Stimulated activated naive CD8-positive, alpha-beta T cell treated with anti-CD3 and anti-CD28 coated beads, Interleukin-15, Interleukin-2, amounts not matched to agents 100 ng/mL and 50 ng/mL, for 24 hours (primary cell): ENCODE measurements at regions not wholly inside any gene's neighbourhood (a gene's known extent, or its start where the extent isn't known, plus 50 kb on each side); places are given as distances from the start of the nearest gene placed in this dataset.
"Not testable (repeated sequence)": the region's sequence is repeated elsewhere in the genome, so short reads cannot be mapped to it uniquely, and the experiment has no call there.

ENCODE experiments used
- H3K27ac Mint-ChIP-seq: one replicate; pipeline ENCODE4 v1.8.0; 2021; ENCODE audit warnings: mild to moderate bottlenecking, mixed read lengths
- H3K27me3 Mint-ChIP-seq: one replicate; pipeline ENCODE4 v1.8.0; 2021; ENCODE audit warnings: mixed read lengths
- H3K36me3 Mint-ChIP-seq: one replicate; pipeline ENCODE4 v1.8.0; 2021; ENCODE audit warnings: low read depth, mixed read lengths
- H3K4me1 Mint-ChIP-seq: one replicate; pipeline ENCODE4 v1.8.0; 2021; ENCODE audit warnings: low read depth, mixed read lengths
- H3K4me3 Mint-ChIP-seq: one replicate; pipeline ENCODE4 v1.8.0; 2021; ENCODE audit warnings: mild to moderate bottlenecking, mixed read lengths
- H3K9me3 Mint-ChIP-seq: one replicate; pipeline ENCODE4 v1.8.0; 2021; ENCODE audit warnings: mixed read lengths

- Mint-ChIP-seq H3K27me3 (no peaks in the 10 kb centered on the region), H3K4me1 (no peaks in the 10 kb centered on the region)
Observed at GRCh38 chr19:28372576-28373247, 840.2 kb downstream of the UQCRFS1 start.

GRCh38 chr19:28367146-28367545 lies 845.8 kb downstream of the UQCRFS1 start:
- Mint-ChIP-seq H3K9me3 (peaks cover 12% of the 10 kb centered on the region), H3K27me3 (no peaks in the 10 kb centered on the region), H3K4me3 (no peak overlapping the region), H3K27ac (no peak overlapping the region), H3K36me3 (no peaks in the 10 kb centered on the region), H3K4me1 (no peaks in the 10 kb centered on the region)

More at GRCh38 chr19:28372576-28373247, 840.2 kb downstream of the UQCRFS1 start:
- Mint-ChIP-seq H3K9me3 (peaks cover 3% of the 10 kb centered on the region), H3K4me3 (no peak overlapping the region), H3K36me3 (no peaks in the 10 kb centered on the region), H3K27ac (no peak overlapping the region)

- H3K36me3 Mint-ChIP-seq = no peaks in the 10 kb centered on the region
- no peak overlapping the region for H3K4me3 Mint-ChIP-seq
Observed at GRCh38 chr19:28363254-28363653, 849.7 kb downstream of the UQCRFS1 start.

GRCh38 chr19:28359431-28360414 lies 853.2 kb downstream of the UQCRFS1 start:
- Mint-ChIP-seq H3K4me3 (no peak overlapping the region), H3K36me3 (no peaks in the 10 kb centered on the region), H3K4me1 (no peaks in the 10 kb centered on the region), H3K27ac (no peak overlapping the region), H3K9me3 (peaks cover 15% of the 10 kb centered on the region), H3K27me3 (no peaks in the 10 kb centered on the region)

More at GRCh38 chr19:28363254-28363653, 849.7 kb downstream of the UQCRFS1 start:
- Mint-ChIP-seq H3K9me3 (peaks cover 8% of the 10 kb centered on the region), H3K27ac (no peak overlapping the region), H3K4me1 (no peaks in the 10 kb centered on the region), H3K27me3 (no peaks in the 10 kb centered on the region)

- H3K27ac Mint-ChIP-seq = no peak overlapping the region
- no peak overlapping the region for H3K4me3 Mint-ChIP-seq
- no peaks in the 10 kb centered on the region for H3K36me3 Mint-ChIP-seq
- H3K27me3 Mint-ChIP-seq = no peaks in the 10 kb centered on the region
- H3K9me3 Mint-ChIP-seq = peaks cover 14% of the 10 kb centered on the region
- H3K4me1 Mint-ChIP-seq = no peaks in the 10 kb centered on the region
Observed at GRCh38 chr19:28358633-28359032, 854.3 kb downstream of the UQCRFS1 start.

- Mint-ChIP-seq H3K36me3 (no peaks in the 10 kb centered on the region), H3K4me1 (no peaks in the 10 kb centered on the region), H3K4me3 (no peak overlapping the region), H3K27ac (no peak overlapping the region), H3K27me3 (no peaks in the 10 kb centered on the region), H3K9me3 (peaks cover 18% of the 10 kb centered on the region)
Observed at GRCh38 chr19:28351761-28352160, 861.2 kb downstream of the UQCRFS1 start.

GRCh38 chr19:28351321-28351720 lies 861.6 kb downstream of the UQCRFS1 start:
- H3K9me3 Mint-ChIP-seq = peaks cover 18% of the 10 kb centered on the region
- H3K4me3 Mint-ChIP-seq, H3K36me3 Mint-ChIP-seq, H3K27me3 Mint-ChIP-seq, H3K27ac Mint-ChIP-seq, H3K4me1 Mint-ChIP-seq: not testable (repeated sequence)

GRCh38 chr19:28350673-28351072 lies 862.3 kb downstream of the UQCRFS1 start:
- Mint-ChIP-seq H3K4me1 (no peaks in the 10 kb centered on the region), H3K27ac (no peak overlapping the region), H3K36me3 (no peaks in the 10 kb centered on the region), H3K4me3 (no peak overlapping the region), H3K27me3 (no peaks in the 10 kb centered on the region), H3K9me3 (peaks cover 18% of the 10 kb centered on the region)

- no peaks in the 10 kb centered on the region for H3K27me3 Mint-ChIP-seq
Observed at GRCh38 chr19:28350037-28350436, 862.9 kb downstream of the UQCRFS1 start.

GRCh38 chr19:28349604-28350003 lies 863.3 kb downstream of the UQCRFS1 start:
- no peak overlapping the region for H3K27ac Mint-ChIP-seq
- H3K9me3 Mint-ChIP-seq = peaks cover 18% of the 10 kb centered on the region
- H3K4me3 Mint-ChIP-seq = no peak overlapping the region
- H3K27me3 Mint-ChIP-seq = no peaks in the 10 kb centered on the region
- no peaks in the 10 kb centered on the region for H3K4me1 Mint-ChIP-seq
- H3K36me3 Mint-ChIP-seq = no peaks in the 10 kb centered on the region

More at GRCh38 chr19:28350037-28350436, 862.9 kb downstream of the UQCRFS1 start:
- Mint-ChIP-seq H3K9me3 (peaks cover 18% of the 10 kb centered on the region), H3K4me3 (no peak overlapping the region), H3K36me3 (no peaks in the 10 kb centered on the region), H3K4me1 (no peaks in the 10 kb centered on the region), H3K27ac (no peak overlapping the region)

GRCh38 chr19:28345811-28346210 lies 867.1 kb downstream of the UQCRFS1 start:
- Mint-ChIP-seq H3K27ac (no peak overlapping the region), H3K27me3 (no peaks in the 10 kb centered on the region), H3K9me3 (peaks cover 7% of the 10 kb centered on the region), H3K36me3 (no peaks in the 10 kb centered on the region), H3K4me1 (no peaks in the 10 kb centered on the region), H3K4me3 (no peak overlapping the region)

- H3K36me3 Mint-ChIP-seq = no peaks in the 10 kb centered on the region
- H3K4me3 Mint-ChIP-seq = no peak overlapping the region
- peaks cover 19% of the 10 kb centered on the region for H3K9me3 Mint-ChIP-seq
- H3K4me1 Mint-ChIP-seq = no peaks in the 10 kb centered on the region
- H3K27me3 Mint-ChIP-seq = no peaks in the 10 kb centered on the region
- H3K27ac Mint-ChIP-seq = no peak overlapping the region
Observed at GRCh38 chr19:28341810-28342350, 871.1 kb downstream of the UQCRFS1 start.

- Mint-ChIP-seq H3K27me3 (no peaks in the 10 kb centered on the region), H3K4me1 (no peaks in the 10 kb centered on the region), H3K27ac (no peak overlapping the region), H3K4me3 (no peak overlapping the region), H3K9me3 (peaks cover 10% of the 10 kb centered on the region), H3K36me3 (no peaks in the 10 kb centered on the region)
Observed at GRCh38 chr19:28334419-28334818, 878.5 kb downstream of the UQCRFS1 start.

GRCh38 chr19:28333909-28334308 lies 879.0 kb downstream of the UQCRFS1 start:
- Mint-ChIP-seq H3K36me3 (no peaks in the 10 kb centered on the region), H3K9me3 (peaks cover 6% of the 10 kb centered on the region), H3K4me3 (no peak overlapping the region), H3K4me1 (no peaks in the 10 kb centered on the region), H3K27me3 (no peaks in the 10 kb centered on the region), H3K27ac (no peak overlapping the region)

GRCh38 chr19:28332886-28333285 lies 880.1 kb downstream of the UQCRFS1 start:
- Mint-ChIP-seq H3K36me3 (no peaks in the 10 kb centered on the region), H3K9me3 (peaks cover 4% of the 10 kb centered on the region), H3K4me3 (no peak overlapping the region), H3K27me3 (no peaks in the 10 kb centered on the region), H3K27ac (no peak overlapping the region), H3K4me1 (no peaks in the 10 kb centered on the region)
